Esophagus muscularis mucosa (tissue), 3 donors: ENCODE measurements at regions not wholly inside any gene's neighbourhood (a gene's known extent, or its start where the extent isn't known, plus 50 kb on each side); places are given as distances from the start of the nearest gene placed in this dataset.

Experiments used
- POLR2A ChIP-seq: fragments of 450-650 bp; IDR thresholded peaks from one replicate; pipeline ENCODE4 v1.6.1; 2017; ENCODE audit warnings: antibody characterized with exemption, moderate library complexity, mild to moderate bottlenecking, low read depth
- TF ChIP-seq, protein P1 (sequence below), 3 experiments: fragments of 200-600 bp in 2 of 3; fragments of 450-650 bp in 1 of 3; sonication (generic) in 2 of 3; IDR thresholded peaks; one replicate each; pipeline ENCODE4 v1.5.1; 2017 to 2019; ENCODE audit warnings: antibody characterized with exemption in 3 of 3, mild to moderate bottlenecking in 2 of 3, moderate library complexity in 1 of 3

- TF ChIP-seq, protein P1, sequence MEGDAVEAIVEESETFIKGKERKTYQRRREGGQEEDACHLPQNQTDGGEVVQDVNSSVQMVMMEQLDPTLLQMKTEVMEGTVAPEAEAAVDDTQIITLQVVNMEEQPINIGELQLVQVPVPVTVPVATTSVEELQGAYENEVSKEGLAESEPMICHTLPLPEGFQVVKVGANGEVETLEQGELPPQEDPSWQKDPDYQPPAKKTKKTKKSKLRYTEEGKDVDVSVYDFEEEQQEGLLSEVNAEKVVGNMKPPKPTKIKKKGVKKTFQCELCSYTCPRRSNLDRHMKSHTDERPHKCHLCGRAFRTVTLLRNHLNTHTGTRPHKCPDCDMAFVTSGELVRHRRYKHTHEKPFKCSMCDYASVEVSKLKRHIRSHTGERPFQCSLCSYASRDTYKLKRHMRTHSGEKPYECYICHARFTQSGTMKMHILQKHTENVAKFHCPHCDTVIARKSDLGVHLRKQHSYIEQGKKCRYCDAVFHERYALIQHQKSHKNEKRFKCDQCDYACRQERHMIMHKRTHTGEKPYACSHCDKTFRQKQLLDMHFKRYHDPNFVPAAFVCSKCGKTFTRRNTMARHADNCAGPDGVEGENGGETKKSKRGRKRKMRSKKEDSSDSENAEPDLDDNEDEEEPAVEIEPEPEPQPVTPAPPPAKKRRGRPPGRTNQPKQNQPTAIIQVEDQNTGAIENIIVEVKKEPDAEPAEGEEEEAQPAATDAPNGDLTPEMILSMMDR (IDR thresholded peaks at IDR 0.05) = no peak
- no peak for TF ChIP-seq POLR2A
These were observed 72.6 kb downstream of the TBX3 start for GRCh38 chr12:114611145-114612018.
